ENCODE measurements at regions not wholly inside any gene's neighbourhood (a gene's known extent, or its start where the extent isn't known, plus 50 kb on each side); places are given as distances from the start of the nearest gene placed in this dataset.

DNA sequence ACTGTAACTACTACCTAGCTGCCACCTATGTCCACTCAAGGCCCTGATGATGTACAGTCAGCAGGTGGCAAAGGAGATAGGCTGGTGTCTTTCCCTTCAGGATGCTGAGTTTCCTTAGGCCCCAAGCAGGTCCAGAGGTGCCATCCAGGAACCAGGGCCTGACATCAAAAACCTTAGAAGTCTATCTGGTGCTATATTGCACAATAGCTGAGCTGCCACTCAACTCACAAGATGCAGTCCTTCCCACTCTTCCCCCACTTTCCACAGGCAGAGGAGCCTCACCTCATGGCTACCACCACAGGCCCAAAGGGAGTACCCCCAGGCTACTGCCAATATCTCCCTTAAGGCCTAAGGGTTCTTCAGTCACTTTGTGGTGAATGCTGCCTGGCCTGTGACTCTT is 83.9 kb upstream of the ZNF827 start:
- no peak for DNase-seq

DNA sequence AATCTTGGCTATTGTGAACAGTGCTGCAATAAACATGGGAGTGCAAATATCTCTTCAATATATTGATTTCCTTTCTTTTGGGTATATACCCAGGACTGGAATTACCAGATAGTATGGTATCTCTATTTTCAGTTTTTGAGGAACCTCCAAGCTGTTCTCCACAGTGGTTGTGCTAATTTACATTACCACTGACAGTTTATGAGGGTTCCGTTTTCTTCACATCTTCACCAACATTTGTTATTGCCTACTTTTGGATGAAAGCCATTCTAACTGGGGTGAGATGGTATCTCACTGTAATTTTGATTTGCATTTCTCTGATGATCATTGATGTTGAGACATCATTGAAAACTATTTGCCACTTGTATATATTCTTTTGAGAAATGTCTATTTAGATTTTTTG is 79.6 kb upstream of the ZNF827 start:
- no peak for DNase-seq

DNA sequence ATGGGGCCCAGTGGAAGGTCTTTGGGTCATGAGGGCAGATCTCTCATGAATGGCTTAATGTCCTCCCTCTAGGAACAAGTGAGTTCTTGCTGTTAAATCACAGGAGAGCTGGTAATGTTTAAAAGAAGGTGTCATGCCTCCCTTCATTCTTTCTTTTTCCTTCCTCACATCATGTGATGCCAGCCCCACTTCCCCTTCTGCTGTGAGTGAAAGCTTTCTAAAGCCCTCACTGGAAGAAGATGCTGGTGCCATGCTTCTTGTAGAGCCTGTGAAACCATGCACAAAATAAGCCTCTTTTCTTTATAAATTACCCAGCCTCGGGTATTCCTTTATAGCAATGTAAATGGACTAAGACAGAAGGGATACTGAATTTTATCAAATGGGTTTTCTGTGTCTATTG is 66.1 kb upstream of the ZNF827 start:
- no peak for DNase-seq

DNA sequence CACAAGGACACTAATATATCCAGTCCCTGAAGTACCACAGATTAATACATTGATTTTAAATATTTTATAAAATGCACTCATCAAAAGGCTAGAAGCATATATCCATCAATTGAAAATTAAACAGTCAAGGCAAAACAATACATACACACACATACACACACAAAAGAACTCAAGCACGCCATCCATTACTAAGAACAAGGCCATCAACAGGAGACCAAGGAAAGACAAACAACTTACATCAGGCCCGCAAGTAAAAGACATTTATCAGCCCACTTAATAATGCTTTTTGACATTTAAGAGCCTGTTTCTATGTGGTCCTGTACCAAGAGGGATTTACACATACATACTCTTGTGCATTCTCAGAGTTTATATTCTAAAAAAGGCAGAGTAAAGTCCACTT is 50.0 kb upstream of the ZNF827 start:
- DNase-seq: no peak
